WTC11 (cell line): ENCODE measurements at regions not wholly inside any gene's neighbourhood (a gene's known extent, or its start where the extent isn't known, plus 50 kb on each side); places are given as distances from the start of the nearest gene placed in this dataset.
"Not testable (repeated sequence)": the region's sequence is repeated elsewhere in the genome, so short reads cannot be mapped to it uniquely, and the experiment has no call there.

Experiments
- ATAC-seq: fragments of 200-7000 bp; cut with Tn5 transposase; 2 replicates; pipeline ENCODE4 v1.10.0; 2021; ENCODE audit warnings: mild to moderate bottlenecking, moderate library complexity
- CTCF ChIA-PET: fragments of 300-600 bp; sonication (Branson Sonifier 250); formaldehyde crosslinking; loops from one replicate; lab custom pipeline; 2021; ENCODE audit warnings: antibody characterized with exemption; lab: Charles Lee
- POLR2A ChIA-PET: fragments of 350-600 bp; sonication (Branson Sonifier 250); formaldehyde crosslinking; loops from one replicate; lab custom pipeline; 2021; ENCODE audit warnings: antibody characterized with exemption; lab: Charles Lee
- DNase-seq: peaks from one replicate; pipeline ENCODE4 v3.0.0; 2021; ENCODE audit warnings: low spot score
- H3K27ac Mint-ChIP-seq: 2 replicates; pipeline ENCODE4 v1.8.0; 2021; ENCODE audit warnings: mixed read lengths
- H3K27me3 Mint-ChIP-seq: 2 replicates; pipeline ENCODE4 v1.8.0; 2021; ENCODE audit warnings: low read depth, mild to moderate bottlenecking, moderate library complexity, mixed read lengths
- H3K36me3 Mint-ChIP-seq: 2 replicates; pipeline ENCODE4 v1.8.0; 2021; ENCODE audit warnings: mixed read lengths
- H3K4me1 Mint-ChIP-seq: 2 replicates; pipeline ENCODE4 v1.8.0; 2022; ENCODE audit warnings: mixed read lengths
- H3K4me3 Mint-ChIP-seq: 2 replicates; pipeline ENCODE4 v1.8.0; 2021; ENCODE audit warnings: mild to moderate bottlenecking, moderate library complexity, mixed read lengths
- H3K9me3 Mint-ChIP-seq: 2 replicates; pipeline ENCODE4 v1.8.0; 2021; ENCODE audit warnings: mixed read lengths
- EMX1 ChIP-seq: fragments of 250-450 bp; sonication (Bioruptor Pico); IDR thresholded peaks from 2 replicates; pipeline ENCODE4 v1.8.0; 2021; ENCODE audit warnings: mild to moderate bottlenecking
- GABPB1 ChIP-seq: sonication (generic); formaldehyde crosslinking; IDR thresholded peaks from 2 replicates; pipeline ENCODE4 v1.8.1; 2023; ENCODE audit warnings: mild to moderate bottlenecking, missing genetic modification reagents
- JAZF1 ChIP-seq: fragments of 250-450 bp; sonication (Bioruptor Pico); IDR thresholded peaks from 2 replicates; pipeline ENCODE4 v1.9.0; 2021; ENCODE audit warnings: moderate library complexity, mild to moderate bottlenecking, inconsistent platforms
- KAT7 ChIP-seq: sonication (generic); formaldehyde crosslinking; IDR thresholded peaks from 2 replicates; pipeline ENCODE4 v1.8.1; 2023; ENCODE audit warnings: missing genetic modification reagents, mild to moderate bottlenecking, borderline replicate concordance
- MYBL2 ChIP-seq: sonication (generic); formaldehyde crosslinking; IDR thresholded peaks from 2 replicates; pipeline ENCODE4 v1.8.1; 2023; ENCODE audit warnings: mild to moderate bottlenecking, moderate library complexity, missing genetic modification reagents
- NFATC4 ChIP-seq: fragments of 250-450 bp; sonication (Bioruptor Pico); IDR thresholded peaks from 2 replicates; pipeline ENCODE4 v1.9.0; 2021; ENCODE audit warnings: mild to moderate bottlenecking
- NFYB ChIP-seq: sonication (generic); formaldehyde crosslinking; conservative IDR thresholded peaks from 2 replicates; pipeline ENCODE4 v1.8.0; 2022; ENCODE audit warnings: low read depth, missing genetic modification reagents
- SMAD4 ChIP-seq: sonication (generic); formaldehyde crosslinking; IDR thresholded peaks from 2 replicates; pipeline ENCODE4 v1.8.0; 2022; ENCODE audit warnings: mild to moderate bottlenecking, missing genetic modification reagents
- TF ChIP-seq, protein P1 (sequence below): sonication (generic); formaldehyde crosslinking; IDR thresholded peaks from 2 replicates; pipeline ENCODE4 v1.8.1; 2023; ENCODE audit warnings: mild to moderate bottlenecking, moderate library complexity, missing genetic modification reagents
- TF ChIP-seq, protein P2 (sequence below): fragments of 200-600 bp; IDR thresholded peaks from 2 replicates; pipeline ENCODE4 v1.8.0; 2022; ENCODE audit warnings: antibody characterized with exemption
- TF ChIP-seq, protein P3 (sequence below): fragments of 250-450 bp; sonication (Bioruptor Pico); IDR thresholded peaks from 2 replicates; pipeline ENCODE4 v1.9.0; 2021; ENCODE audit warnings: moderate library complexity, mild to moderate bottlenecking, inconsistent platforms, borderline replicate concordance
- TF ChIP-seq, protein P4 (sequence below): sonication (generic); formaldehyde crosslinking; IDR thresholded peaks from 2 replicates; pipeline ENCODE4 v1.8.0; 2023; ENCODE audit warnings: missing genetic modification reagents
- TF ChIP-seq, protein P5 (sequence below): sonication (generic); formaldehyde crosslinking; IDR thresholded peaks from 2 replicates; pipeline ENCODE4 v1.8.1; 2022; ENCODE audit warnings: low read depth, mild to moderate bottlenecking, moderate library complexity, missing genetic modification reagents, borderline replicate concordance
- TF ChIP-seq, protein P6 (sequence below): sonication (generic); formaldehyde crosslinking; IDR thresholded peaks from 2 replicates; pipeline ENCODE4 v1.8.0; 2023; ENCODE audit warnings: missing genetic modification reagents, mild to moderate bottlenecking, borderline replicate concordance

DNA sequence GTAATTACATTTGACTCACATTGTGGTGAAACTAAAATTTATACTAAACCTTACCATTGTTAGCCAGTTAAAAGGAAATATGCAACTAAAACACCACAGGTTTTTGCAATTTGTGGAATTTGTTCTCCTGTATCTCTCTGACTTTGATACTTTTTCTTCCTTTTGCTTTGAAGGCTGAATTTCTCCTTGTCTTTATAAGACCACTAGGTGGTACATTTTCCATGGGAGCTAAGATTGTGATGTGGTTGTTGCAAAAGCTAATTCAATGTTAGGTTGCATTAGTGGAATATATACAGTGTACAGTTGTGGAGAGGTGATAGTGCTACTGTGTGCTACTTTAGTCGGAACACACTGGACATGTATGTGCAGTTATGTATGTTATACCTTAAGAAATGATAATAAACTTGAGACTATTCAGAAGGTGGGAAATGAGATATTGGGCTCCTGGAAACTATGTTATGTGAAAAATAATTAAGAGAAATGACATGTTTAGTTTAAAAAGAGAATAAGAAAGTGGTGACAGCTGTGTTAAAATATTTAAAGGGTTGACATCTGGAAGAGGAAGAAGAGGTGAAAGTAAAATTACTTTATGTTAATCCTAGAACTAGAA, 70.3 kb downstream of the ARL9 start:
- no peak for ATAC-seq
- Mint-ChIP-seq H3K4me3 (no peak overlapping the region), H3K27ac (no peak overlapping the region), H3K4me1 (no peaks in the 10 kb centered on the region), H3K27me3 (peaks cover 10% of the 10 kb centered on the region; the same call in 1 of the 2 replicates), H3K9me3 (no peaks in the 10 kb centered on the region), H3K36me3 (no peaks in the 10 kb centered on the region)
- ChIA-PET CTCF (interaction anchor here (0.8 to 2.2 kb wide), 15 partner anchors 10 to 261 kb away, joined by 3 to 13 read pairs (median 4); no protein-coding TSS in a partner anchor), POLR2A (no interaction called here)
- TF ChIP-seq KAT7 (CRISPR knock-in tag) (no peak), MYBL2 (CRISPR knock-in tag) (no peak), NFATC4 (CRISPR knock-in tag) (no peak), EMX1 (no peak), SMAD4 (CRISPR knock-in tag) (no peak), GABPB1 (CRISPR knock-in tag) (no peak), NFYB (CRISPR knock-in tag) (no peak), JAZF1 (CRISPR knock-in tag) (no peak)
- TF ChIP-seq, protein P1, sequence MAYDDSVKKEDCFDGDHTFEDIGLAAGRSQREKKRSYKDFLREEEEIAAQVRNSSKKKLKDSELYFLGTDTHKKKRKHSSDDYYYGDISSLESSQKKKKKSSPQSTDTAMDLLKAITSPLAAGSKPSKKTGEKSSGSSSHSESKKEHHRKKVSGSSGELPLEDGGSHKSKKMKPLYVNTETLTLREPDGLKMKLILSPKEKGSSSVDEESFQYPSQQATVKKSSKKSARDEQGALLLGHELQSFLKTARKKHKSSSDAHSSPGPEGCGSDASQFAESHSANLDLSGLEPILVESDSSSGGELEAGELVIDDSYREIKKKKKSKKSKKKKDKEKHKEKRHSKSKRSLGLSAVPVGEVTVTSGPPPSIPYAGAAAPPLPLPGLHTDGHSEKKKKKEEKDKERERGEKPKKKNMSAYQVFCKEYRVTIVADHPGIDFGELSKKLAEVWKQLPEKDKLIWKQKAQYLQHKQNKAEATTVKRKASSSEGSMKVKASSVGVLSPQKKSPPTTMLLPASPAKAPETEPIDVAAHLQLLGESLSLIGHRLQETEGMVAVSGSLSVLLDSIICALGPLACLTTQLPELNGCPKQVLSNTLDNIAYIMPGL = no peak
- TF ChIP-seq, protein P2, sequence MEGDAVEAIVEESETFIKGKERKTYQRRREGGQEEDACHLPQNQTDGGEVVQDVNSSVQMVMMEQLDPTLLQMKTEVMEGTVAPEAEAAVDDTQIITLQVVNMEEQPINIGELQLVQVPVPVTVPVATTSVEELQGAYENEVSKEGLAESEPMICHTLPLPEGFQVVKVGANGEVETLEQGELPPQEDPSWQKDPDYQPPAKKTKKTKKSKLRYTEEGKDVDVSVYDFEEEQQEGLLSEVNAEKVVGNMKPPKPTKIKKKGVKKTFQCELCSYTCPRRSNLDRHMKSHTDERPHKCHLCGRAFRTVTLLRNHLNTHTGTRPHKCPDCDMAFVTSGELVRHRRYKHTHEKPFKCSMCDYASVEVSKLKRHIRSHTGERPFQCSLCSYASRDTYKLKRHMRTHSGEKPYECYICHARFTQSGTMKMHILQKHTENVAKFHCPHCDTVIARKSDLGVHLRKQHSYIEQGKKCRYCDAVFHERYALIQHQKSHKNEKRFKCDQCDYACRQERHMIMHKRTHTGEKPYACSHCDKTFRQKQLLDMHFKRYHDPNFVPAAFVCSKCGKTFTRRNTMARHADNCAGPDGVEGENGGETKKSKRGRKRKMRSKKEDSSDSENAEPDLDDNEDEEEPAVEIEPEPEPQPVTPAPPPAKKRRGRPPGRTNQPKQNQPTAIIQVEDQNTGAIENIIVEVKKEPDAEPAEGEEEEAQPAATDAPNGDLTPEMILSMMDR = no peak
- TF ChIP-seq, protein P3, sequence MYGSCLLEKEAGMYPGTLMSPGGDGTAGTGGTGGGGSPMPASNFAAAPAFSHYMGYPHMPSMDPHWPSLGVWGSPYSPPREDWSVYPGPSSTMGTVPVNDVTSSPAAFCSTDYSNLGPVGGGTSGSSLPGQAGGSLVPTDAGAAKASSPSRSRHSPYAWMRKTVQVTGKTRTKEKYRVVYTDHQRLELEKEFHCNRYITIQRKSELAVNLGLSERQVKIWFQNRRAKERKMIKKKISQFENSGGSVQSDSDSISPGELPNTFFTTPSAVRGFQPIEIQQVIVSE = no peak
- TF ChIP-seq, protein P4, sequence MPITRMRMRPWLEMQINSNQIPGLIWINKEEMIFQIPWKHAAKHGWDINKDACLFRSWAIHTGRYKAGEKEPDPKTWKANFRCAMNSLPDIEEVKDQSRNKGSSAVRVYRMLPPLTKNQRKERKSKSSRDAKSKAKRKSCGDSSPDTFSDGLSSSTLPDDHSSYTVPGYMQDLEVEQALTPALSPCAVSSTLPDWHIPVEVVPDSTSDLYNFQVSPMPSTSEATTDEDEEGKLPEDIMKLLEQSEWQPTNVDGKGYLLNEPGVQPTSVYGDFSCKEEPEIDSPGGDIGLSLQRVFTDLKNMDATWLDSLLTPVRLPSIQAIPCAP (CRISPR knock-in tag) = no peak
- TF ChIP-seq, protein P5, sequence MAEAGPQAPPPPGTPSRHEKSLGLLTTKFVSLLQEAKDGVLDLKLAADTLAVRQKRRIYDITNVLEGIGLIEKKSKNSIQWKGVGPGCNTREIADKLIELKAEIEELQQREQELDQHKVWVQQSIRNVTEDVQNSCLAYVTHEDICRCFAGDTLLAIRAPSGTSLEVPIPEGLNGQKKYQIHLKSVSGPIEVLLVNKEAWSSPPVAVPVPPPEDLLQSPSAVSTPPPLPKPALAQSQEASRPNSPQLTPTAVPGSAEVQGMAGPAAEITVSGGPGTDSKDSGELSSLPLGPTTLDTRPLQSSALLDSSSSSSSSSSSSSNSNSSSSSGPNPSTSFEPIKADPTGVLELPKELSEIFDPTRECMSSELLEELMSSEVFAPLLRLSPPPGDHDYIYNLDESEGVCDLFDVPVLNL (CRISPR knock-in tag) = no peak
- TF ChIP-seq, protein P6, sequence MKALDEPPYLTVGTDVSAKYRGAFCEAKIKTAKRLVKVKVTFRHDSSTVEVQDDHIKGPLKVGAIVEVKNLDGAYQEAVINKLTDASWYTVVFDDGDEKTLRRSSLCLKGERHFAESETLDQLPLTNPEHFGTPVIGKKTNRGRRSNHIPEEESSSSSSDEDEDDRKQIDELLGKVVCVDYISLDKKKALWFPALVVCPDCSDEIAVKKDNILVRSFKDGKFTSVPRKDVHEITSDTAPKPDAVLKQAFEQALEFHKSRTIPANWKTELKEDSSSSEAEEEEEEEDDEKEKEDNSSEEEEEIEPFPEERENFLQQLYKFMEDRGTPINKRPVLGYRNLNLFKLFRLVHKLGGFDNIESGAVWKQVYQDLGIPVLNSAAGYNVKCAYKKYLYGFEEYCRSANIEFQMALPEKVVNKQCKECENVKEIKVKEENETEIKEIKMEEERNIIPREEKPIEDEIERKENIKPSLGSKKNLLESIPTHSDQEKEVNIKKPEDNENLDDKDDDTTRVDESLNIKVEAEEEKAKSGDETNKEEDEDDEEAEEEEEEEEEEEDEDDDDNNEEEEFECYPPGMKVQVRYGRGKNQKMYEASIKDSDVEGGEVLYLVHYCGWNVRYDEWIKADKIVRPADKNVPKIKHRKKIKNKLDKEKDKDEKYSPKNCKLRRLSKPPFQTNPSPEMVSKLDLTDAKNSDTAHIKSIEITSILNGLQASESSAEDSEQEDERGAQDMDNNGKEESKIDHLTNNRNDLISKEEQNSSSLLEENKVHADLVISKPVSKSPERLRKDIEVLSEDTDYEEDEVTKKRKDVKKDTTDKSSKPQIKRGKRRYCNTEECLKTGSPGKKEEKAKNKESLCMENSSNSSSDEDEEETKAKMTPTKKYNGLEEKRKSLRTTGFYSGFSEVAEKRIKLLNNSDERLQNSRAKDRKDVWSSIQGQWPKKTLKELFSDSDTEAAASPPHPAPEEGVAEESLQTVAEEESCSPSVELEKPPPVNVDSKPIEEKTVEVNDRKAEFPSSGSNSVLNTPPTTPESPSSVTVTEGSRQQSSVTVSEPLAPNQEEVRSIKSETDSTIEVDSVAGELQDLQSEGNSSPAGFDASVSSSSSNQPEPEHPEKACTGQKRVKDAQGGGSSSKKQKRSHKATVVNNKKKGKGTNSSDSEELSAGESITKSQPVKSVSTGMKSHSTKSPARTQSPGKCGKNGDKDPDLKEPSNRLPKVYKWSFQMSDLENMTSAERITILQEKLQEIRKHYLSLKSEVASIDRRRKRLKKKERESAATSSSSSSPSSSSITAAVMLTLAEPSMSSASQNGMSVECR (CRISPR knock-in tag) = no peak
- DNase-seq = no peak

DNA sequence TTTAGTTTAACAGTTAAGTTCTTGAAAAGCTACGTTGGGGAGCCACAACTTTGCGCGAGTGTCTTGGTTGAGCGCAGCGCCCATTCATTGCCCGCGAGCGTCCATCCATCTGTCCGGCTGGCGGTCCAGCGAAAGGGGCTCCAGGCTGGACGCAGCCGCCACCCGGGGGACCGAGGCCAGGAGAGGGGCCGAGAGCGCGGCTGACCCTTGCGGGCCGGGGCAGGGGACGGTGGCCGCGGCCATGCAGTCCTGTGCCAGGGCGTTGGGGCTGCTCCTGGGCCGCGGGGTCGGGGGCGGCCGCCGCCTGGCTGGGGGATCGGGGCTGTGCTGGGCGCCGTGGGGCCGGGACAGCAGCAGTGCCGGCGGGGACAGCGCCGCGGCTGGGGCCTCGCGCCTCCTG, 86.8 kb downstream of the ARL9 start:
- DNase-seq, ATAC-seq, POLR2A ChIA-PET: not testable (repeated sequence)

More for the DNA sequence above, 86.8 kb downstream of the ARL9 start:
- CTCF ChIA-PET, H3K27ac Mint-ChIP-seq, H3K4me1 Mint-ChIP-seq, H3K36me3 Mint-ChIP-seq, H3K4me3 Mint-ChIP-seq: not testable (repeated sequence)
- H3K9me3 Mint-ChIP-seq = peaks cover 25% of the 10 kb centered on the region
- H3K27me3 Mint-ChIP-seq = peaks cover 44% of the 10 kb centered on the region
